DOHH2 (cell line): ENCODE measurements at regions not wholly inside any gene's neighbourhood (a gene's known extent, or its start where the extent isn't known, plus 50 kb on each side); places are given as distances from the start of the nearest gene placed in this dataset.

Source experiments
- H3F3A ChIP-seq: fragments of 200-600 bp; sonication (generic), shearing (Covaris generic); 2 replicates; pipeline ENCODE4 v1.6.0; 2016; ENCODE audit warnings: antibody characterized with exemption, mild to moderate bottlenecking; ENCODE audit not compliant: control insufficient read depth, insufficient read depth
- H3K27ac ChIP-seq: fragments of 200-600 bp; sonication (generic); 2 replicates; pipeline ENCODE4 v1.5.1; 2014; ENCODE audit warnings: low read depth, mild to moderate bottlenecking, low read length, moderate library complexity
- H3K27me3 ChIP-seq: fragments of 200-600 bp; sonication (generic); 2 replicates; pipeline ENCODE4 v1.6.1; 2014; ENCODE audit warnings: mild to moderate bottlenecking, low read length, mixed read lengths; ENCODE audit not compliant: control insufficient read depth
- H3K36me3 ChIP-seq: fragments of 200-600 bp; sonication (generic); 2 replicates; pipeline ENCODE4 v1.6.1; 2014; ENCODE audit warnings: mild to moderate bottlenecking, low read length, moderate library complexity, mixed read lengths; ENCODE audit not compliant: control insufficient read depth
- H3K4me1 ChIP-seq: fragments of 200-600 bp; sonication (generic); 2 replicates; pipeline ENCODE4 v1.6.1; 2014; ENCODE audit warnings: mild to moderate bottlenecking, low read length, mixed read lengths; ENCODE audit not compliant: control insufficient read depth
- H3K4me2 ChIP-seq: fragments of 200-600 bp; sonication (generic); 2 replicates; pipeline ENCODE4 v1.6.0; 2014; ENCODE audit warnings: mild to moderate bottlenecking, low read length, moderate library complexity
- H3K4me3 ChIP-seq: fragments of 200-600 bp; sonication (generic); 2 replicates; pipeline ENCODE4 v1.5.1; 2014; ENCODE audit warnings: mild to moderate bottlenecking, low read length, mixed read lengths
- H3K79me2 ChIP-seq: fragments of 200-600 bp; sonication (generic); 2 replicates; pipeline ENCODE4 v1.6.1; 2014; ENCODE audit warnings: mild to moderate bottlenecking, low read length, mixed read lengths; ENCODE audit not compliant: control insufficient read depth
- H3K9me2 ChIP-seq: fragments of 200-600 bp; sonication (generic); replicated peaks from 2 replicates; pipeline ENCODE4 v1.6.1; 2014; ENCODE audit warnings: mild to moderate bottlenecking, low read length, mixed read lengths; ENCODE audit not compliant: control insufficient read depth
- H3K9me3 ChIP-seq: fragments of 200-600 bp; sonication (generic); 2 replicates; pipeline ENCODE4 v1.6.1; 2014; ENCODE audit warnings: antibody characterized with exemption, low read length, mixed read lengths; ENCODE audit not compliant: control insufficient read depth, insufficient read depth
- H4K20me1 ChIP-seq: fragments of 200-600 bp; sonication (generic); 2 replicates; pipeline ENCODE4 v1.6.0; 2014; ENCODE audit warnings: low read depth, mild to moderate bottlenecking, antibody characterized with exemption, low read length, moderate library complexity; ENCODE audit not compliant: control insufficient read depth, insufficient read depth
- CTCF ChIP-seq: fragments of 200-600 bp; sonication (generic); IDR thresholded peaks from one replicate; pipeline ENCODE4 v1.5.1; 2014; ENCODE audit warnings: antibody characterized with exemption, mild to moderate bottlenecking, low read depth, low read length; ENCODE audit not compliant: poor library complexity, severe bottlenecking
- EZH2phosphoT487 ChIP-seq: fragments of 200-600 bp; sonication (generic); IDR thresholded peaks from 2 replicates; pipeline ENCODE4 v1.6.1; 2017; ENCODE audit warnings: borderline replicate concordance, mild to moderate bottlenecking, antibody characterized with exemption, low read length, moderate library complexity, mixed read lengths

GRCh38 chr20:50436696-50437095 lies 73.5 kb upstream of the PTPN1 start:
- Histone ChIP-seq H3K27me3 (peaks cover 11% of the 10 kb centered on the region), H3F3A (no peaks in the 10 kb centered on the region), H3K4me3 (no peak overlapping the region), H3K4me2 (no peak overlapping the region), H3K9me3 (no peaks in the 10 kb centered on the region), H3K79me2 (no peaks in the 10 kb centered on the region), H3K36me3 (no peaks in the 10 kb centered on the region), H4K20me1 (no peaks in the 10 kb centered on the region), H3K9me2 (no peaks in the 10 kb centered on the region), H3K4me1 (peaks cover 12% of the 10 kb centered on the region), H3K27ac (no peak overlapping the region)
- TF ChIP-seq CTCF, result no peak
- no peak for TF ChIP-seq EZH2phosphoT487

GRCh38 chr20:50438986-50439407 lies 71.2 kb upstream of the PTPN1 start:
- no peak overlapping the region for H3K4me2 ChIP-seq
- H3K27ac ChIP-seq, result no peak overlapping the region
- no peak overlapping the region for H3K4me3 ChIP-seq
- H3K79me2 ChIP-seq, result no peaks in the 10 kb centered on the region
- TF ChIP-seq EZH2phosphoT487 (no peak), CTCF (no peak)
- no peaks in the 10 kb centered on the region for H4K20me1 ChIP-seq
- H3K36me3 ChIP-seq, result no peaks in the 10 kb centered on the region
- H3K27me3 ChIP-seq, result peaks cover 11% of the 10 kb centered on the region
- no peaks in the 10 kb centered on the region for H3K9me3 ChIP-seq
- H3K4me1 ChIP-seq, result peaks cover 12% of the 10 kb centered on the region
- no peaks in the 10 kb centered on the region for H3F3A ChIP-seq
- H3K9me2 ChIP-seq, result no peaks in the 10 kb centered on the region

GRCh38 chr20:50439539-50440453 lies 70.4 kb upstream of the PTPN1 start:
- Histone ChIP-seq H3F3A (no peaks in the 10 kb centered on the region), H3K9me2 (no peaks in the 10 kb centered on the region), H3K4me1 (peaks cover 9% of the 10 kb centered on the region), H3K27me3 (peaks cover 11% of the 10 kb centered on the region), H3K4me2 (no peak overlapping the region), H3K9me3 (no peaks in the 10 kb centered on the region), H3K79me2 (no peaks in the 10 kb centered on the region), H4K20me1 (no peaks in the 10 kb centered on the region), H3K36me3 (no peaks in the 10 kb centered on the region), H3K4me3 (no peak overlapping the region), H3K27ac (no peak overlapping the region)
- TF ChIP-seq CTCF (no peak), EZH2phosphoT487 (no peak)
